GM23248 (cell line): ENCODE measurements at regions not wholly inside any gene's neighbourhood (a gene's known extent, or its start where the extent isn't known, plus 50 kb on each side); places are given as distances from the start of the nearest gene placed in this dataset.

Experiments used
- DNase-seq: peaks from one replicate; pipeline ENCODE4 v3.0.0-alpha.2; 2015
- H2AFZ ChIP-seq: fragments of 200-600 bp; sonication (generic); 2 replicates; pipeline ENCODE4 v1.6.1; 2016; ENCODE audit warnings: antibody characterized with exemption
- H3F3A ChIP-seq: fragments of 200-600 bp; sonication (generic); 2 replicates; pipeline ENCODE4 v1.6.1; 2016; ENCODE audit warnings: mild to moderate bottlenecking, antibody characterized with exemption, mixed run types; ENCODE audit not compliant: insufficient read depth
- H3K27ac ChIP-seq: fragments of 200-600 bp; sonication (generic); 2 replicates; pipeline ENCODE4 v1.5.1; 2016; ENCODE audit warnings: mild to moderate bottlenecking
- H3K27me3 ChIP-seq: fragments of 200-600 bp; sonication (generic); replicated peaks from 2 replicates; pipeline ENCODE4 v1.6.1; 2016; ENCODE audit warnings: mild to moderate bottlenecking; ENCODE audit not compliant: insufficient read depth
- H3K36me3 ChIP-seq: fragments of 200-600 bp; sonication (generic); 2 replicates; pipeline ENCODE4 v1.6.1; 2016; ENCODE audit warnings: low read depth, mild to moderate bottlenecking
- H3K4me1 ChIP-seq: fragments of 200-600 bp; sonication (generic); 2 replicates; pipeline ENCODE4 v1.6.1; 2016; ENCODE audit warnings: mild to moderate bottlenecking; ENCODE audit not compliant: insufficient read depth
- H3K4me2 ChIP-seq: fragments of 200-600 bp; sonication (generic); one replicate; pipeline ENCODE4 v1.6.1; 2016; ENCODE audit warnings: mild to moderate bottlenecking; ENCODE audit not compliant: unreplicated experiment
- H3K4me3 ChIP-seq: fragments of 200-600 bp; sonication (generic); 2 replicates; pipeline ENCODE4 v1.5.1; 2016; ENCODE audit warnings: mild to moderate bottlenecking
- H3K79me2 ChIP-seq: fragments of 200-600 bp; sonication (generic); 2 replicates; pipeline ENCODE4 v1.6.1; 2016; ENCODE audit warnings: mild to moderate bottlenecking; ENCODE audit not compliant: insufficient read depth
- H3K9ac ChIP-seq: fragments of 200-600 bp; sonication (generic); 2 replicates; pipeline ENCODE4 v1.6.1; 2016; ENCODE audit warnings: mild to moderate bottlenecking
- H3K9me2 ChIP-seq: fragments of 200-600 bp; sonication (generic); 2 replicates; pipeline ENCODE4 v1.6.1; 2016; ENCODE audit warnings: mixed run types, mild to moderate bottlenecking, moderate library complexity; ENCODE audit not compliant: insufficient read depth
- H3K9me3 ChIP-seq: fragments of 200-600 bp; sonication (generic); one replicate; pipeline ENCODE4 v1.6.1; 2017; ENCODE audit warnings: low read depth
- H4K20me1 ChIP-seq: fragments of 200-600 bp; sonication (generic); 2 replicates; pipeline ENCODE4 v1.6.0; 2016; ENCODE audit not compliant: insufficient read depth
- EZH2 ChIP-seq: fragments of 200-600 bp; sonication (generic); IDR thresholded peaks from 2 replicates; pipeline ENCODE4 v1.6.1; 2018; ENCODE audit warnings: antibody characterized with exemption, mild to moderate bottlenecking; ENCODE audit not compliant: insufficient read depth, poor library complexity, severe bottlenecking
- EZH2phosphoT487 ChIP-seq: fragments of 200-600 bp; sonication (generic); IDR thresholded peaks from 2 replicates; pipeline ENCODE4 v1.6.1; 2018; ENCODE audit warnings: antibody characterized with exemption, moderate library complexity, mild to moderate bottlenecking, low read depth; ENCODE audit not compliant: insufficient read depth
- WGBS, 2 experiments: methylation state at CpG; one replicate each; pipeline ENCODE4 v1.1.6; 2015 to 2017; ENCODE audit warnings: low lambda C conversion rate in 2 of 2, low coverage in 1 of 2; ENCODE audit errors: missing lambda C conversion rate in 2 of 2; 5-methylcytosine and 5-hydroxymethylcytosine counted together
- in situ Hi-C: fragments of 300-500 bp; cut with MboI; formaldehyde crosslinking; loops from 2 replicates; pipeline ENCODE4 v1.15.0; 2020

- Histone ChIP-seq H3K27ac (no peak overlapping the region), H3F3A (no peaks in the 10 kb centered on the region), H4K20me1 (no peaks in the 10 kb centered on the region), H3K9ac (no peak overlapping the region), H3K4me3 (no peak overlapping the region), H3K9me3 (no peaks in the 10 kb centered on the region), H3K79me2 (no peaks in the 10 kb centered on the region), H3K36me3 (no peaks in the 10 kb centered on the region), H3K27me3 (no peaks in the 10 kb centered on the region), H2AFZ (no peak overlapping the region), H3K4me2 (no peak overlapping the region), H3K9me2 (no peaks in the 10 kb centered on the region), H3K4me1 (no peaks in the 10 kb centered on the region)
- WGBS, 2 experiments: 7 to 16% methylated on average over 2 of the region's 2 CpGs
- in situ Hi-C loops: no loop called here
- TF ChIP-seq EZH2 (no peak), EZH2phosphoT487 (no peak)
- DNase-seq: no peak
Measured at GRCh38 chr10:64952042-64952441, 1430.8 kb downstream of the REEP3 start.

- no peak for TF ChIP-seq EZH2
- no peak for TF ChIP-seq EZH2phosphoT487
- Histone ChIP-seq H3K9ac (no peak overlapping the region), H3K27ac (no peak overlapping the region), H3K79me2 (no peaks in the 10 kb centered on the region), H3K27me3 (no peaks in the 10 kb centered on the region), H3F3A (no peaks in the 10 kb centered on the region), H3K4me2 (no peak overlapping the region), H3K4me1 (no peaks in the 10 kb centered on the region), H3K9me3 (no peaks in the 10 kb centered on the region), H4K20me1 (no peaks in the 10 kb centered on the region), H3K36me3 (no peaks in the 10 kb centered on the region), H2AFZ (no peak overlapping the region), H3K9me2 (no peaks in the 10 kb centered on the region), H3K4me3 (no peak overlapping the region)
- DNase-seq: no peak
- in situ Hi-C loops: no loop called here
- WGBS, 2 experiments: 30 to 39% methylated on average over 1 of the region's 1 CpG
Measured at GRCh38 chr10:64956441-64956840, 1435.2 kb downstream of the REEP3 start.

- in situ Hi-C loops: no loop called here
- Histone ChIP-seq H3K27ac (no peak overlapping the region), H4K20me1 (no peaks in the 10 kb centered on the region), H3K4me1 (no peaks in the 10 kb centered on the region), H3K79me2 (no peaks in the 10 kb centered on the region), H3K9me3 (no peaks in the 10 kb centered on the region), H3K4me2 (no peak overlapping the region), H2AFZ (no peak overlapping the region), H3K36me3 (no peaks in the 10 kb centered on the region), H3K4me3 (no peak overlapping the region), H3K9me2 (no peaks in the 10 kb centered on the region), H3K27me3 (no peaks in the 10 kb centered on the region), H3K9ac (no peak overlapping the region), H3F3A (no peaks in the 10 kb centered on the region)
- 0 to 20% methylated on average over 1 of the region's 1 CpG for WGBS, 2 experiments
- no peak for TF ChIP-seq EZH2phosphoT487
- TF ChIP-seq EZH2: no peak
- no peak for DNase-seq
Measured at GRCh38 chr10:64959116-64959515, 1437.9 kb downstream of the REEP3 start.

- in situ Hi-C loops: no loop called here
- H3K4me1 ChIP-seq: no peaks in the 10 kb centered on the region
- H3K9me3 ChIP-seq: no peaks in the 10 kb centered on the region
- TF ChIP-seq EZH2: no peak
- no peak for TF ChIP-seq EZH2phosphoT487
- H3K9me2 ChIP-seq: no peaks in the 10 kb centered on the region
- no peaks in the 10 kb centered on the region for H4K20me1 ChIP-seq
- no peaks in the 10 kb centered on the region for H3K27me3 ChIP-seq
- H3K4me2 ChIP-seq: no peak overlapping the region
- no peaks in the 10 kb centered on the region for H3K36me3 ChIP-seq
- no peaks in the 10 kb centered on the region for H3K79me2 ChIP-seq
- WGBS, 2 experiments: 3 to 7% methylated on average over 2 of the region's 2 CpGs
- H3F3A ChIP-seq: no peaks in the 10 kb centered on the region
- H3K9ac ChIP-seq: no peak overlapping the region
- H3K4me3 ChIP-seq: no peak overlapping the region
- no peak overlapping the region for H3K27ac ChIP-seq
- no peak overlapping the region for H2AFZ ChIP-seq
- no peak for DNase-seq
Measured at GRCh38 chr10:64959883-64960282, 1438.7 kb downstream of the REEP3 start.

- no peaks in the 10 kb centered on the region for H3K9me2 ChIP-seq
- H3K27me3 ChIP-seq: no peaks in the 10 kb centered on the region
- H3K4me3 ChIP-seq: no peak overlapping the region
- no peak overlapping the region for H3K9ac ChIP-seq
- 8 to 9% methylated on average over 2 of the region's 2 CpGs for WGBS, 2 experiments
- no peak for DNase-seq
- in situ Hi-C loops: no loop called here
- no peak overlapping the region for H3K27ac ChIP-seq
- no peak overlapping the region for H2AFZ ChIP-seq
- no peaks in the 10 kb centered on the region for H3K4me1 ChIP-seq
- H3F3A ChIP-seq: no peaks in the 10 kb centered on the region
- H4K20me1 ChIP-seq: no peaks in the 10 kb centered on the region
- no peaks in the 10 kb centered on the region for H3K36me3 ChIP-seq
- TF ChIP-seq EZH2 (no peak), EZH2phosphoT487 (no peak)
- no peaks in the 10 kb centered on the region for H3K79me2 ChIP-seq
- H3K9me3 ChIP-seq: peaks cover 5% of the 10 kb centered on the region
- no peak overlapping the region for H3K4me2 ChIP-seq
Measured at GRCh38 chr10:64973391-64973790, 1452.2 kb downstream of the REEP3 start.
